Occipital lobe (tissue), 1 donor: ENCODE measurements at regions not wholly inside any gene's neighbourhood (a gene's known extent, or its start where the extent isn't known, plus 50 kb on each side); places are given as distances from the start of the nearest gene placed in this dataset.
"Not testable (repeated sequence)": the region's sequence is repeated elsewhere in the genome, so short reads cannot be mapped to it uniquely, and the experiment has no call there.

Source experiments
- DNase-seq: peaks from one replicate; lab custom pipeline; 2025; lab: John Stamatoyannopoulos, UW

GRCh38 chr1:29409616-29410015 lies 173.3 kb downstream of the PTPRU start:
- no peak for DNase-seq

- DNase-seq, result no peak
These were observed 172.7 kb downstream of the PTPRU start for GRCh38 chr1:29408831-29409605.

GRCh38 chr1:29406814-29407213 lies 170.5 kb downstream of the PTPRU start:
- no peak for DNase-seq

GRCh38 chr1:29400203-29400602 lies 163.9 kb downstream of the PTPRU start:
- not testable (repeated sequence) for DNase-seq

GRCh38 chr1:29399465-29399864 lies 163.1 kb downstream of the PTPRU start:
- no peak for DNase-seq

- DNase-seq, result no peak
These were observed 162.1 kb downstream of the PTPRU start for GRCh38 chr1:29398431-29398830.

- no peak for DNase-seq
These were observed 161.7 kb downstream of the PTPRU start for GRCh38 chr1:29397981-29398380.

GRCh38 chr1:29397256-29397590 lies 160.9 kb downstream of the PTPRU start:
- DNase-seq, result no peak

- no peak for DNase-seq
These were observed 160.3 kb downstream of the PTPRU start for GRCh38 chr1:29396438-29397255.

- no peak for DNase-seq
These were observed 159.6 kb downstream of the PTPRU start for GRCh38 chr1:29395736-29396437.

- DNase-seq, result no peak
These were observed 158.4 kb downstream of the PTPRU start for GRCh38 chr1:29394521-29395225.

- no peak for DNase-seq
These were observed 157.1 kb downstream of the PTPRU start for GRCh38 chr1:29393451-29393826.

GRCh38 chr1:29392486-29393450 lies 156.4 kb downstream of the PTPRU start:
- no peak for DNase-seq

- no peak for DNase-seq
These were observed 155.7 kb downstream of the PTPRU start for GRCh38 chr1:29392036-29392435.

GRCh38 chr1:29391362-29391880 lies 155.1 kb downstream of the PTPRU start:
- no peak for DNase-seq

- DNase-seq, result no peak
These were observed 154.4 kb downstream of the PTPRU start for GRCh38 chr1:29390491-29391361.

- no peak for DNase-seq
These were observed 153.8 kb downstream of the PTPRU start for GRCh38 chr1:29390075-29390474.

- no peak for DNase-seq
These were observed 153.3 kb downstream of the PTPRU start for GRCh38 chr1:29389533-29390041.

- DNase-seq, result no peak
These were observed 152.6 kb downstream of the PTPRU start for GRCh38 chr1:29388884-29389283.
